GM12878 (cell line): ENCODE measurements at regions not wholly inside any gene's neighbourhood (a gene's known extent, or its start where the extent isn't known, plus 50 kb on each side); places are given as distances from the start of the nearest gene placed in this dataset.

Source experiments
- ATAC-seq: fragments of 200-7000 bp; cut with Tn5 transposase; 3 replicates; pipeline ENCODE4 v1.9.1; 2020; ENCODE audit warnings: mild to moderate bottlenecking, moderate library complexity
- BruUV-seq: library from RNA; stranded (reverse); fragments of 400-500 nt; replicated peaks from 2 replicates; lab custom pipeline; 2021; lab: Mats Ljungman, UMichigan
- CTCF ChIA-PET: fragments of 300-600 bp; sonication (Branson Sonifier 250); formaldehyde crosslinking; extraction: SDS; loops from one replicate; lab custom pipeline; 2021; ENCODE audit warnings: inconsistent platforms; lab: Yijun Ruan, JAX
- POLR2A ChIA-PET: fragments of 350-600 bp; formaldehyde crosslinking; extraction: SDS; loops from one replicate; lab custom pipeline; 2021; ENCODE audit warnings: inconsistent platforms; lab: Charles Lee
- RAD21 ChIA-PET: fragments of 300-600 bp; sonication (Branson Sonifier 250); formaldehyde crosslinking; loops from one replicate; lab custom pipeline; 2023; ENCODE audit warnings: antibody characterized with exemption; ENCODE audit not compliant: unreplicated experiment; lab: Charles Lee
- SMC1A ChIA-PET: fragments of 300-600 bp; sonication (Branson Sonifier 250); formaldehyde crosslinking; loops from one replicate; lab custom pipeline; 2023; ENCODE audit not compliant: unreplicated experiment, uncharacterized antibody; lab: Charles Lee
- DNase-seq: peaks from one replicate; pipeline ENCODE4 v3.0.0-alpha.2; 2011; ENCODE audit warnings: low read depth, low spot score
- FAIRE-seq: peaks from 3 replicates; lab custom pipeline; 2011; peaks lifted over from hg19 to GRCh38; lab: Jason Lieb, UNC
- H2AFZ ChIP-seq: 2 replicates; pipeline ENCODE4 v1.6.0; 2011; ENCODE audit warnings: low read depth, low read length, control low read depth; ENCODE audit not compliant: control insufficient read depth
- H3K27ac ChIP-seq: 2 replicates; pipeline ENCODE4 v1.5.1; 2011; ENCODE audit warnings: control low read depth; ENCODE audit not compliant: control insufficient read depth, insufficient read depth
- H3K27me3 ChIP-seq, 2 experiments: replicated peaks in 1 of 2; 2 replicates each; pipeline versions ENCODE4 v1.6.0 to v1.6.1; 2011; ENCODE audit warnings: low read length in 1 of 2; ENCODE audit not compliant: control insufficient read depth in 2 of 2, insufficient read depth in 2 of 2
- H3K36me3 ChIP-seq, 2 experiments: 2 replicates each; pipeline ENCODE4 v1.5.1; 2011; ENCODE audit warnings: low read length in 1 of 2; ENCODE audit not compliant: control insufficient read depth in 2 of 2, insufficient read depth in 2 of 2
- H3K4me1 ChIP-seq: 2 replicates; pipeline ENCODE4 v1.6.1; 2011; ENCODE audit warnings: mild to moderate bottlenecking, low read length, moderate library complexity, mixed read lengths; ENCODE audit not compliant: control insufficient read depth, insufficient read depth
- H3K4me2 ChIP-seq: 2 replicates; pipeline ENCODE4 v1.6.0; 2011; ENCODE audit warnings: control low read depth; ENCODE audit not compliant: control insufficient read depth, insufficient read depth
- H3K4me3 ChIP-seq: fragments of 200-600 bp; sonication (generic); 2 replicates; pipeline ENCODE4 v1.5.1; 2016
- H3K79me2 ChIP-seq: 2 replicates; pipeline ENCODE4 v1.6.0; 2011; ENCODE audit warnings: low read length; ENCODE audit not compliant: control insufficient read depth, insufficient read depth
- H3K9ac ChIP-seq: 2 replicates; pipeline ENCODE4 v1.8.0; 2011; ENCODE audit warnings: low read length, control low read depth, mixed read lengths; ENCODE audit not compliant: control insufficient read depth, insufficient read depth
- H3K9me3 ChIP-seq: replicated peaks from 3 replicates; pipeline ENCODE4 v1.5.1; 2011; ENCODE audit warnings: mild to moderate bottlenecking, low read length; ENCODE audit not compliant: control insufficient read depth, insufficient read depth
- H4K20me1 ChIP-seq: 2 replicates; pipeline ENCODE4 v1.6.0; 2011; ENCODE audit not compliant: control insufficient read depth, insufficient read depth
- MEF2B ChIP-seq: fragments of 450-650 bp; IDR thresholded peaks from 2 replicates; pipeline ENCODE4 v1.6.1; 2018; ENCODE audit warnings: mild to moderate bottlenecking, moderate library complexity; ENCODE audit not compliant: partially characterized antibody, poor library complexity, severe bottlenecking
- NFIC ChIP-seq: IDR thresholded peaks from 2 replicates; pipeline ENCODE4 v1.6.1; 2012; ENCODE audit warnings: low read depth, mild to moderate bottlenecking, inconsistent platforms, low read length, moderate library complexity
- SP1 ChIP-seq: IDR thresholded peaks from one replicate; pipeline ENCODE4 v1.6.1; 2011; ENCODE audit warnings: low read depth, low read length
- TCF7 ChIP-seq: IDR thresholded peaks from 2 replicates; pipeline ENCODE4 v1.6.1; 2014; ENCODE audit warnings: antibody characterized with exemption, borderline replicate concordance
- ZNF687 ChIP-seq: fragments of 450-650 bp; IDR thresholded peaks from 2 replicates; pipeline ENCODE4 v1.6.1; 2017; ENCODE audit warnings: mild to moderate bottlenecking, moderate library complexity
- WGBS: methylation state at CpG from one replicate; pipeline ENCODE4 v1.1.6; 2016; ENCODE audit warnings: low lambda C conversion rate; ENCODE audit not compliant: insufficient replicate concordance, insufficient coverage; ENCODE audit errors: missing lambda C conversion rate; 5-methylcytosine and 5-hydroxymethylcytosine counted together
- in situ Hi-C: fragments of 300-500 bp; cut with MboI; formaldehyde crosslinking; loops from 9 replicates; pipeline ENCODE4 v1.14.3; 2018; ENCODE audit warnings: mixed read lengths
- intact Hi-C: fragments of 100-400 bp; cut with micrococcal nuclease; formaldehyde crosslinking; loops from one replicate; pipeline ENCODE4 v1.14.2; 2022; ENCODE audit not compliant: unreplicated experiment

DNA sequence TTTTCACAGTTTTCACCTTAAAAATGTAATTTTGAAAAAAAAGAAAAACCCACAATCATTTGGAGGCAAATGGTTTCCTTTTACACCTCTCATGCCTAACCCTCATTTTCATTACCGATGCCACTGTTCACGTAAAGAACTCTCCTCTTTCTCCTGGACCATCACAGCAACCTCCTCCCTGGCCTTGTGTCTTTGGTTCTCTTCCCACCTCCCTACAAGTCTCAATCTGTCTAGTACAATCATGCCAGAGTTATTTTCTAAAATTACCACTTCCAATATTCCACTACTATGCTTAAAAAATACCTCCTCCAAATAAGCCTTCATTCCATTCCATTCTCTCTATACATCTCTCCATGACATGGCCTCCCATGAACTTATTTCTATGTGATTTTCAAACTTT is 77.9 kb upstream of the RIT2 start:
- H3K36me3 ChIP-seq: no peaks in the 10 kb centered on the region
- no peak for TF ChIP-seq TCF7
- no peak for TF ChIP-seq SP1
- TF ChIP-seq MEF2B: no peak
- no peak for TF ChIP-seq ZNF687
- no peak for TF ChIP-seq NFIC
- no peaks in the 10 kb centered on the region for H3K4me1 ChIP-seq
- no peaks in the 10 kb centered on the region for H3K79me2 ChIP-seq
- ChIA-PET RAD21 (no interaction called here), CTCF (no interaction called here), POLR2A (no interaction called here), SMC1A (no interaction called here)
- H4K20me1 ChIP-seq: no peaks in the 10 kb centered on the region
- intact Hi-C loops: no loop called here
- H3K9me3 ChIP-seq: no peaks in the 10 kb centered on the region
- ATAC-seq (no peak), DNase-seq (no peak), FAIRE-seq (no peak)
- no peak overlapping the region for H3K9ac ChIP-seq
- WGBS: 42% methylated on average over 2 of the region's 2 CpGs
- no peak overlapping the region for H3K27ac ChIP-seq
- no TSS peak for BruUV-seq
- no peak overlapping the region for H3K4me3 ChIP-seq
- no peak overlapping the region for H2AFZ ChIP-seq
- in situ Hi-C loops: no loop called here
- no peak overlapping the region for H3K4me2 ChIP-seq
- no peaks in the 10 kb centered on the region for H3K27me3 ChIP-seq
